ENCODE measurements at regions not wholly inside any gene's neighbourhood (a gene's known extent, or its start where the extent isn't known, plus 50 kb on each side); places are given as distances from the start of the nearest gene placed in this dataset.
"Not testable (repeated sequence)": the region's sequence is repeated elsewhere in the genome, so short reads cannot be mapped to it uniquely, and the experiment has no call there.

- DNase-seq: no peak
Measured at GRCh38 chr1:193929374-193930033, 743.1 kb upstream of the B3GALT2 start.

GRCh38 chr1:193927550-193927949 lies 741.1 kb upstream of the B3GALT2 start:
- DNase-seq: no peak

- DNase-seq: no peak
Measured at GRCh38 chr1:193926956-193927355, 740.5 kb upstream of the B3GALT2 start.

GRCh38 chr1:193919827-193920226 lies 733.4 kb upstream of the B3GALT2 start:
- no peak for DNase-seq

- DNase-seq: no peak
Measured at GRCh38 chr1:193916452-193916851, 730.0 kb upstream of the B3GALT2 start.

GRCh38 chr1:193914871-193915270 lies 728.5 kb upstream of the B3GALT2 start:
- no peak for DNase-seq

- DNase-seq: no peak
Measured at GRCh38 chr1:193909406-193910082, 723.1 kb upstream of the B3GALT2 start.

- DNase-seq: no peak
Measured at GRCh38 chr1:193905288-193906085, 719.1 kb upstream of the B3GALT2 start.

- DNase-seq: no peak
Measured at GRCh38 chr1:193891788-193892187, 705.4 kb upstream of the B3GALT2 start.

- DNase-seq: no peak
Measured at GRCh38 chr1:193890935-193891334, 704.5 kb upstream of the B3GALT2 start.

GRCh38 chr1:193884848-193885558 lies 698.6 kb upstream of the B3GALT2 start:
- no peak for DNase-seq

- DNase-seq: not testable (repeated sequence)
Measured at GRCh38 chr1:193877920-193878319, 691.5 kb upstream of the B3GALT2 start.

- DNase-seq: no peak
Measured at GRCh38 chr1:193868425-193868824, 682.0 kb upstream of the B3GALT2 start.

- DNase-seq: peak; percentile 19
Measured at GRCh38 chr1:193856261-193856660, 669.8 kb upstream of the B3GALT2 start.

- DNase-seq: no peak
Measured at GRCh38 chr1:193850745-193851144, 664.3 kb upstream of the B3GALT2 start.

- DNase-seq: peak; percentile 60
Measured at GRCh38 chr1:193846876-193847604, 660.6 kb upstream of the B3GALT2 start.

GRCh38 chr1:193846411-193846810 lies 660.0 kb upstream of the B3GALT2 start:
- DNase-seq: no peak

- no peak for DNase-seq
Measured at GRCh38 chr1:193841857-193842256, 655.4 kb upstream of the B3GALT2 start.

GRCh38 chr1:193831465-193831864 lies 645.1 kb upstream of the B3GALT2 start:
- DNase-seq: no peak

- DNase-seq: no peak
Measured at GRCh38 chr1:193827516-193827915, 641.1 kb upstream of the B3GALT2 start.

GRCh38 chr1:193819376-193819775 lies 633.0 kb upstream of the B3GALT2 start:
- DNase-seq: no peak

- DNase-seq: no peak
Measured at GRCh38 chr1:193807208-193807607, 620.8 kb upstream of the B3GALT2 start.
